Right lung (tissue), 2 donors: ENCODE measurements at regions not wholly inside any gene's neighbourhood (a gene's known extent, or its start where the extent isn't known, plus 50 kb on each side); places are given as distances from the start of the nearest gene placed in this dataset.

Experiments used
- DNase-seq, 2 donors: peaks; one replicate each; pipeline ENCODE4 v3.0.0-alpha.2; 2013

DNA sequence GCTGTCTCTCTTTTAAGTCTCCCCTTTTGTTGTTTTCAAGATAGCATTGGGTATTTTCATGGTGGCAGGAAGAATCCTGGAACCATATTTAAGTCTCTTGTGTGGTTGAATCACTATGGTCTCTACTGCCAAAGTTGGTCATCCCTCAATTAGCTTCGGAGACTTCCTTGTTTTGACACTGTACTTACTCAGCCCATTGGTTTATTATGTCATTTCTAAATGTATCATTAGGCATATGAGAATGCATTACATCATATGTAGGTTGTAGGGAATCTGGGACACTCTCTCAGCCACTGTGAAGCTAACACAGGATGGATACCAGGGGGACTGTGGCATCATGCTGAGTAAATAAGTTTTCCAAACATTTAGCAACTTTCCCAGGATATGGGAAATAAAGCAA, 211.8 kb downstream of the DTHD1 start:
- DNase-seq = no peak

GRCh38 chr4:36494016-36494415, 212.6 kb downstream of the DTHD1 start:
- DNase-seq = no peak

DNA sequence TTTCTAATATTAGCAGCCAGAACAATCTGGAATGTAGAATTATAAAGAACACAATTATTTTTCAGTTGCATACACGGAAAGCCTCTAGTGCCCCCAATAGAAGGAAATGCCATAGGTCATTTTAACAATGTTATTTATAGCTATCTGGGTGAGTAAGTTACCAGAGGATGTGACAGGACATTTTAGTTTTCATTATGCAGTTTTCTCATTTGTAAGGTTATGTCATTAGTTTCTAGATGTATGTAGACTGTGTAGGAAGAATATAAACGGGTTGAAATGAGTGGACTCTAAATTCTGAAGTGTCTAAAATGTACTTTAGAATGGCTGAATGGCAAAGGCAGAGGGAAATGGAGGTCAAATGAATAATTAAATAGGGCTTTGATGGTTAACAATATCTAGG, 213.3 kb downstream of the DTHD1 start:
- DNase-seq = no peak

- DNase-seq = no peak
These were observed 220.9 kb downstream of the DTHD1 start for GRCh38 chr4:36502350-36502749.

GRCh38 chr4:36508394-36508793, 227.0 kb downstream of the DTHD1 start:
- DNase-seq = no peak

DNA sequence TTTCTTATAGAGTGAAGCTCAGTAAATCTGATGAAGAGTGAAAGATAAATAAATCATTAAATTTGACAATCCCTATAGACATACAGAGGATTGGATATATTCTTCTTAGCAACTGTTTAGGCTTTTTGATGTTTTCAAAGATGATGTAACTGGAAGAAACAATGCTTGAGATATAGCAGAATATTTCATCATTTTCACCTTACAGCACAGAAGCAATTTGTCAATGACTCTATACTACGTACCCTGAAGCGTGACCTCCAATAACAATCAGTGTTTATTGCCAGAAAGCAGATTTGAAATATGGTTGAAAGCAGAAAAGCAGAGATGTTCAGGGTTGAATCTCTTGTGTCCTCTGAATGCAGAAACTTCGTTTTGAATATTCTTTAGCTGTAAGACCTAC, 228.4 kb downstream of the DTHD1 start:
- no peak for DNase-seq

GRCh38 chr4:36511785-36512184, 230.4 kb downstream of the DTHD1 start:
- DNase-seq = no peak

GRCh38 chr4:36516522-36517095, 235.2 kb downstream of the DTHD1 start:
- no peak for DNase-seq

- DNase-seq = no peak
These were observed 241.8 kb downstream of the DTHD1 start for GRCh38 chr4:36523182-36523581.

DNA sequence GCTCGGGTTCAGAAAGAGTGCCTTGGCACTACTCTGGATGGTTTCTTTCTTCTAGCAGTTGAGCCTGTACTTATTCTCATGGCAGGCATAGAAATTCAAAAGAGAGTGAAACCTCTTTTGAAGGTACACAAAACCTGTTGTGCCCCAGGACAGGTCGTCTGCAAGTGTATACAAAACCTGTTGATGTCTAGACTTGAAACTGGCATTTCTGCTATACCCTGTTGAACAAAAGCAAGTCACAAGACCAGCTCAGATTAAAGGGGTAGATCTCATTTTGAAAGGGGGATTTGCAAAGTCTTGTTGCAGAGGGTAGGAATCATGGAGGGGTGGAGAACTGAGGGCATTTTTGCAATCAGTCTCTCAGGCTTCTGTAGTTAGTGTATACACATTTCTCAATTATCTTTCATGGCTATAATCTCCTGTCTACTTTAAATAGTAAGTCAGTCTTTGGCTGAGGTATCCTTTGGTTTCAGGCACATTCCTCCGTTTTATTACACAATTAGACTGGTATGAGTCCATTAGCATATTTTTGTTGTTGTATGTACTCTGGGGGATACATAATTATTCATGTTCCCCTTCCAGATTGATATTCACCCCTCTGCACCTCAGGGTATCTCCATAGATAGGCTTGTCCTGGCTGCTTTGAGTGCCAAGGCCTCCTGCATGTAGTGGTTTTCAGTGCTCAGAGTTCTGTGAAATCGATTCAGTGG, 251.4 kb downstream of the DTHD1 start:
- no peak for DNase-seq

DNA sequence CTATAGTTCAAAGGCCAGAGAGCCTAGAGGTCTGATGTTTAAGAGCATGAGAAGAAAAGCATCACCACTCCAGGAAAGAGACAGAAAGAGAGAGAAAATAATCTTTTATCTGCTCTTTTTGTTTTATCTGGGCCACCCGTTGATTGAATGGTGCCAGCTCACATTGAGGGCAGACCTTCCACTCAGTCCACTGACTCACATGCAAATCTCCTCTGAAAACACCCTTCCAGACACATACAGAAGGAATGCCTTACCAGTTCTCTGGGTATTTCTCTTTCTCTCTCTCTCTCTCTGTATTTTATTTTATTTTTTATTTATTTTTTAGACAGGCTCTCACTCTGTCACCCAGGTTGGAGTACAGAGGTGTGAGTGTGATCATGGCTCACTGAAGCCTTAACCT, 252.5 kb downstream of the DTHD1 start:
- no peak for DNase-seq

DNA sequence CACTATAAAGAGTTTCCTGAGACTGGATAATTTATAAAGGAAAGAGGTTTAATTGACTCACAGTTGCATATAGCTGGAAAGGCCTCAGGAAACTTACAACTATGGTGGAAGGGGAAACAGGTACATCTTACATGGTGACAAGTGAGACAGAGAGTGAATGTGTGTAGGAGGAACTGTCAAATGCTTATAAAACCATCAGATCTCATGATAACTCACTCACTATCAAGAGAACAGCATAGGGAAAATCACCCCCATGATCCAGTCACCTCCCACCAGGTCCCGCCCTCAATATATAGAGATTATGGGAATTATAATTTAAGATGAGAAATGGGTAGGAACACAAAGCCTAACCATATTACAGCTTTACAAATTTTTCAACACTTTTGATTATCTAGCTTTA, 266.0 kb downstream of the DTHD1 start:
- no peak for DNase-seq

GRCh38 chr4:36549252-36549651, 267.8 kb downstream of the DTHD1 start:
- no peak for DNase-seq

- DNase-seq = no peak
These were observed 268.6 kb downstream of the DTHD1 start for GRCh38 chr4:36549992-36550391.

GRCh38 chr4:36551697-36552214, 270.3 kb downstream of the DTHD1 start:
- DNase-seq = no peak

DNA sequence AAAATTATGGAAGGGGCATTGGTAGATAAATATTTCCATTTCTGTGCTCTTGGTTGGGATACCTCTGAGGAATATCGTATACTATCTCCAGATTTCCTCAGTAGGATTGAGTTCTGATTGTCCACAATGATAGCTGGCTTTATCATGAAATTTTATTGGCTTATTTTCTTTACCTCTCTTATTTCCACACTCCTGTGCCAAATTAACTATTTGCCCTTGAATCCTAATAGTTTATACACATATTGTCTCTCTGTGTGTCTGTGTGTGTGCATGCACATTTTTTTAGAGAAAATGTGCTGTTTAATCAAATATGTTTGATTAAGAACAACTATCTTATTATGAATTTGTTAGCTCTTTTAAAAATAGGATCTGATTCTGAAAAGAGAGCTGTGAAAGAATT, 271.6 kb downstream of the DTHD1 start:
- no peak for DNase-seq

DNA sequence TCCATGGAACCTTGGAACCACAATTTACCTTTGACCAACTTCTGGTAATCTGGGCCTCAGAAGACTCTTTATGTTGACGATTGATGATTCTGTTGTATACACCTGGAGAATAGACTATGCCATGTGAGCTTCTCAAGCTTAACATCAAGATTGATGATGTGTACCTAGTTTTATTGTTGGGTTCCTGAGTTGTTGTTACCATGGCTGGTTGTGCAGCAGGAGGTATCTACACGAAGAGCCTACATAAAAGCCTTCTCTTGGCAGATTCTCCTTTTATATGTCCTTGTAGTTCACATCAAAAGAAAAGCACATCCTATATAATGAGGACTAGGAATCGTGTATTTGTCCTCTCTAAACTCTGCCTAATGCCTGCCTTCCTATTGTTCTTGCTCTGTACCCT, 272.0 kb downstream of the DTHD1 start:
- no peak for DNase-seq

DNA sequence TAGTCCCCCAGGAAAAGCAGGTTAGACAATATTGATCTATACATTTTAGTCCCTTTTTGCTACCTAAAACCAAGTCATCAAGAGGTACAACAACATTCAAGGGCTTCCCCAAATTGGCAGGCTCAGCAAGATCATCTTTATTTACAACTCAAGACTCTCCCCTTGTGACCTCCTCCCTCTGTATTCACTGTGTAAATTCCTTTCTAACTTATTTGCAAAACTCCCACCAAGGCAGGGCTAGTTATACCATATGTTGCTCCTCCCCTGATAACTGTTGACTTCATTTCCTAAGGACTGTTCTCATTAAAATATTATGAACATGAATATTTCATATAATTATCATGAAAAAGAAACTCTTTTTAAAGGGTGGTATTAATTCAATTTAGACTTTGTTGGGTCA, 275.6 kb downstream of the DTHD1 start:
- DNase-seq = no peak

DNA sequence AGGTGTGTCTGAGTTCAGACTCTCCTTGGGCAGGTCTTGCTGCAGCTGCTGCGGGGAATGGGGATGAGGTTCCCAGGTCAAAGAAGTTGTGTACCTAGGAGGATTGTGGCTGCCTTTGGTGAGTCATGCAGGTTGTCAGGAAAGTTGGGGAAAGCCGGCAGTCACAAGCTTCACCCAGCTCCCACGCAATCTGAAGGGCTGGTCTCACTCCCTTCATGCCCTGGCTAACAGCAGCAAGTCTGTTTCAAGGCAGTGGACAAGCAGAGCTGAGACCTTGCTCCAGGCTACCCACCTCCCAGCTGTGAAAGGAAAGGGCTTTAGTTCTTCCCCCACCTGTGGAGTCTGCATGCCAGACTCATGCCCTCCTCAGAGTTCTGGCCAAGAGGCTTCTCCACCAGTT, 287.2 kb downstream of the DTHD1 start:
- no peak for DNase-seq

DNA sequence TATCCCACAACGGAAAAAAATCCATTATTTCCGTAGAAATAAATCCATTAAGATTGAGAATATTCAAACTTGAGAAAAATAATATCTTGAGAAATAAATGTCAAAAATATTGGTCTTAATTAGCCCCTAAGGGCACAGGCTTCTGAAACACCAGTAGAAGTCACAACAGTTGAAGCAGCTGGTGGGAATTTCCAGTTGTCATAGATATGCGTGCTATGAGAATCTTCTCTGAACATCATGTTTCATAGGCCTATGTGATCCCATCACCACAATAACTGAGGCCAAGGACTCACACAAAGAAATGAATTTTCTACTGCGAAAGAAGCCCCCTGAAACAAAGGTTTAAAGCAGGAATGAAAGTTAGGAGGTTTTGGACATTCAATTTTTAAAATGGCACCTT, 292.0 kb downstream of the DTHD1 start:
- DNase-seq = no peak

GRCh38 chr4:36574816-36575215, 293.4 kb downstream of the DTHD1 start:
- no peak for DNase-seq

DNA sequence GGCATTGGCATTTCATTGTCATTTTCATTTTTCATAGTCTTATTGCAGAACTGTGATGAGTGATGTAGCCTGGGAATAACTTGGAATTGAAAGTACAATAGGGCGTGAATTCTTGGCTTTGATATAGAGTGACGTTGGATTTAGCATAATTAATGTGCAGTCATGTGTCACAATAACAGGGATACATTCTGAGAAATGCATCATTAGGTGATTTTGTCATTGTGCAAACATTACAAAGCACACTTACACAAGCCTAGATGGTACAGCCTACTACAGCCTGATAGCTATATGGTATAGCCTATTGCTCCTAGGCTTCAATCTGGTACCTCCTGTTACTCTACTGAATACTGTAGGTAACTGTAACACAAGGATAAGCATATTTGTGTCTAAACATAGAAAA, 300.8 kb downstream of the DTHD1 start:
- no peak for DNase-seq

- DNase-seq = no peak
These were observed 306.6 kb downstream of the DTHD1 start for GRCh38 chr4:36587909-36588472.

DNA sequence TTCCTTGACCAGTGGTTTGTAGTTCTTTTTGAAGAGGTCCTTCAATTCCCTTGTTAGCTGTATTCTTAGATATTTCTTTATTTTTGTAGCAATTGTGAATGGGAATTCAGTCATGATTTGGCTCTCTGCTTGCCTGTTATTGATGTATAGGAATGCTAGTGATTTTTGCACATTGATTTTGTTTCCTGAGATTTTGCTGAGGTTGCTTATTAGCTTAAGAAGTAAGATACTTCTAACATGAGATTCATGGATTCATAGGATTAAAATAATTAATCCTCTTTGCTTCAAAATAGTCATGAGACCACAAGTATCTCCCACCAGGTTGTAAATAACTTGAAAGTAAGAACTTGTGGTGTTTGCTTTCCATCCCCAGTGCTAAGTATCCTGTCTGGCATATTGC, 308.9 kb downstream of the DTHD1 start:
- no peak for DNase-seq
